MCF 10A (cell line): ENCODE measurements at regions not wholly inside any gene's neighbourhood (a gene's known extent, or its start where the extent isn't known, plus 50 kb on each side); places are given as distances from the start of the nearest gene placed in this dataset.

ENCODE experiments used
- BruUV-seq: library from RNA; stranded (reverse); fragments of 400-500 nt; replicated peaks from 2 replicates; lab custom pipeline; 2021; lab: Mats Ljungman, UMichigan
- CTCF ChIA-PET: fragments of 300-600 bp; sonication (Branson Sonifier 250); formaldehyde crosslinking; extraction: SDS; loops from one replicate; lab custom pipeline; 2021; ENCODE audit warnings: antibody characterized with exemption, inconsistent platforms; lab: Yijun Ruan, JAX
- POLR2A ChIA-PET: fragments of 300-600, 350-650 bp; sonication (Branson Sonifier 250); formaldehyde crosslinking; extraction: SDS; loops from one replicate; lab custom pipeline; 2020; ENCODE audit warnings: antibody characterized with exemption, inconsistent platforms; lab: Yijun Ruan, JAX
- DNase-seq: peaks from one replicate; pipeline ENCODE4 v3.0.0-alpha.2; 2018; ENCODE audit not compliant: unreplicated experiment
- H3K27ac Mint-ChIP-seq: one replicate; pipeline ENCODE4 v1.8.0; 2022; ENCODE audit warnings: mild to moderate bottlenecking, low read depth, mixed read lengths; ENCODE audit not compliant: unreplicated experiment
- H3K27me3 Mint-ChIP-seq: one replicate; pipeline ENCODE4 v1.8.0; 2022; ENCODE audit warnings: mixed read lengths; ENCODE audit not compliant: insufficient read depth, unreplicated experiment
- H3K36me3 Mint-ChIP-seq: one replicate; pipeline ENCODE4 v1.8.0; 2022; ENCODE audit warnings: mild to moderate bottlenecking, moderate library complexity, mixed read lengths; ENCODE audit not compliant: insufficient read depth, unreplicated experiment
- H3K4me1 Mint-ChIP-seq: one replicate; pipeline ENCODE4 v1.8.0; 2022; ENCODE audit warnings: mixed read lengths; ENCODE audit not compliant: insufficient read depth, unreplicated experiment
- H3K4me3 Mint-ChIP-seq: one replicate; pipeline ENCODE4 v1.8.0; 2022; ENCODE audit warnings: mild to moderate bottlenecking, moderate library complexity, mixed read lengths; ENCODE audit not compliant: unreplicated experiment
- H3K9me3 Mint-ChIP-seq: one replicate; pipeline ENCODE4 v1.8.0; 2022; ENCODE audit warnings: mixed read lengths; ENCODE audit not compliant: unreplicated experiment
- intact Hi-C: fragments of 100-400 bp; cut with micrococcal nuclease; formaldehyde crosslinking; loops from 2 replicates; pipeline ENCODE4 v1.14.1; 2022
- TF ChIP-seq, protein P1 (sequence below): fragments of 200-600 bp; IDR thresholded peaks from one replicate; pipeline ENCODE4 v1.8.0; 2022; ENCODE audit warnings: antibody characterized with exemption, mild to moderate bottlenecking; ENCODE audit not compliant: unreplicated experiment

DNA sequence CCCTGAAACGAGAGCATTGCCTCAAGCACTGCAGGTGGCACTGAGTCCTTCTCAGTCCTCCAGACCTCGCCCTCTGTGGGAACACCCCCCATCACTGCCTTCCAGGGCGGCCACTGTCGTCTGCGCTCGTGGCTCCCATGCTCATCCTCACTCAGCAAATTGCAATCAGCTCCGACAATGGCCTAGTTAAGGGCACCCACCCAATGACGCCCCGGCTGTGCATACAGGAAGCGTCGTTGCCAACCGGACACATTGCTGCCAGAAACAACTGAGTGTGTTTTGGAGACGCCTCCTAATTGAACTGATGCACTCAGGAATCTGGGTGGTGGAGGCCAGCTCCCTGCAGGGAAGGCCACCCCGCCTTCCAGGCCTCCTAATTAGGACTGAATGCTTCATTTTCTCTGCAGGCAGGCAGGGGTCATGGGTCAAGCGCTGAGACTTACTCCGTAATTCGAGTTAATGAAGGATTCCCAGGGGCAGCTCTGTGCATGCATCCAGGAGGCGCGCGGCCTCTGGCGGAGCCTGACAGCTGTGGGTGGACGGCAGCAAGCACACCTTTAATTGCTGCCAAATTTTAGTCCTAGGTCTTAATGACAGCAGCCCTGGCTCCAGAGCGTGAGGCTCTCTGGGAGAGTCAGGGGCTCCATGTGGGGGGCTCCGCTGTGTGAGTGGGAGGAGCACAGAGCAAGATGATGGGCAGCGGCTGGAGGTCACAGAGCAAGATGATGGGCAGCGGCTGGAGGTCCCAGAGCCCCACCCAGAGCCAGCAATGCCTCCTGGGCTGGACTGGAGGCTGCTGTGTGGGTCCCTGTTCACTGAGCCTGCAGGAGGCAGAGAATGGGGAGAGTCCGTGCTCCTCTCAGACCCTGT is 199.0 kb downstream of the BRD1 start:
- H3K9me3 Mint-ChIP-seq, result peaks cover 8% of the 10 kb centered on the region
- H3K4me1 Mint-ChIP-seq, result no peaks in the 10 kb centered on the region
- intact Hi-C loops, result no loop called here
- TF ChIP-seq, protein P1, sequence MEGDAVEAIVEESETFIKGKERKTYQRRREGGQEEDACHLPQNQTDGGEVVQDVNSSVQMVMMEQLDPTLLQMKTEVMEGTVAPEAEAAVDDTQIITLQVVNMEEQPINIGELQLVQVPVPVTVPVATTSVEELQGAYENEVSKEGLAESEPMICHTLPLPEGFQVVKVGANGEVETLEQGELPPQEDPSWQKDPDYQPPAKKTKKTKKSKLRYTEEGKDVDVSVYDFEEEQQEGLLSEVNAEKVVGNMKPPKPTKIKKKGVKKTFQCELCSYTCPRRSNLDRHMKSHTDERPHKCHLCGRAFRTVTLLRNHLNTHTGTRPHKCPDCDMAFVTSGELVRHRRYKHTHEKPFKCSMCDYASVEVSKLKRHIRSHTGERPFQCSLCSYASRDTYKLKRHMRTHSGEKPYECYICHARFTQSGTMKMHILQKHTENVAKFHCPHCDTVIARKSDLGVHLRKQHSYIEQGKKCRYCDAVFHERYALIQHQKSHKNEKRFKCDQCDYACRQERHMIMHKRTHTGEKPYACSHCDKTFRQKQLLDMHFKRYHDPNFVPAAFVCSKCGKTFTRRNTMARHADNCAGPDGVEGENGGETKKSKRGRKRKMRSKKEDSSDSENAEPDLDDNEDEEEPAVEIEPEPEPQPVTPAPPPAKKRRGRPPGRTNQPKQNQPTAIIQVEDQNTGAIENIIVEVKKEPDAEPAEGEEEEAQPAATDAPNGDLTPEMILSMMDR, result no peak
- DNase-seq, result no peak
- ChIA-PET CTCF (no interaction called here), POLR2A (no interaction called here)
- H3K4me3 Mint-ChIP-seq, result no peak overlapping the region
- H3K27ac Mint-ChIP-seq, result no peak overlapping the region
- H3K27me3 Mint-ChIP-seq, result no peaks in the 10 kb centered on the region
- peaks cover 6% of the 10 kb centered on the region for H3K36me3 Mint-ChIP-seq
- no TSS peak for BruUV-seq

DNA sequence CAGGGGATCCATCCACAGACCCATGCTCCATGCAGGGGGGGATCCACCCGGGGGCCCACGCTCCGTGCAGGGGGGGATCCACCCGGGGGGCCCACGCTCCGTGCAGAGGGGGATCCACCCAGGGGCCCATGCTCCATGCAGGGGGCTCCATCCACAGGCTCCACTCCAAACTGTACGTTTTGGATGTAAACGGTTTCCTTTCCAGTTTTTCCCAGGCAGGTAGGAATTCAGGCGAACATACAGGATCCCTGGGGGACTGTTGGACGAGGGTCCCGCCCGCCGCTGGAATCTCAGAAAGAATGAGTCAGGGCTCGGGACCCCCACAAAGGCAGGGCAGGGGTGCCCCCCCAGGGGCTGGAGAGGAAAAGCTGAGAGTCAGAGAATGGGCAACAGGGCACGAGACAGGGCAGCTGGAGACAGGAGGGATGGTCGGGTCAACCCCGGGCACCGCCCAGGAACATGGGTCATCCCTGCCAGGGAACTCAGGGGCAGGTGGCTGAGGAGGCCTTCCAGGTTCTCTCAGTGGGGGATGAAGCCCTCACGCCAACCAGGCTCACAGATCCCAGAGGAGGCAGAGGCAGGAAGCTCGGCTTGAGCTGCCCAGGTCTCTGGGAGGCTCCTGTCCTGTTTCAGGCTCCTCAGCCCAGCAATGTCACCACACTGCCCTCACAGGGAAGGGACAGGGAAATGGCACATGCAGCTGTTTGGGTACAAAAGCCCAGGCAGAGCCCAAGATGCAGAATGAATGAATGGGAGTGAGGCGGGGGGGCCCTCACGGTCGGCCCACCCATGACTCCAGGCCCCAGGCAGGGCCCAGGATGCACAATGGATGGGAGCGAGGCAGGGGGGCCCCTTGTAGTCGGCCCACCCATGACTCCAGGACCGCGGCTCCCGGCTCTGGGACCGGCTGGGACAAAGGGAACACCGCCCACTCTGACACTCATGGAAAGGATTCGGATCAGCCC is 200.2 kb downstream of the BRD1 start:
- no peak overlapping the region for H3K27ac Mint-ChIP-seq
- peaks cover 8% of the 10 kb centered on the region for H3K9me3 Mint-ChIP-seq
- no peaks in the 10 kb centered on the region for H3K4me1 Mint-ChIP-seq
- TF ChIP-seq, protein P1, result no peak
- BruUV-seq, result no TSS peak
- intact Hi-C loops, result no loop called here
- H3K36me3 Mint-ChIP-seq, result peaks cover 6% of the 10 kb centered on the region
- no peak overlapping the region for H3K4me3 Mint-ChIP-seq
- ChIA-PET POLR2A (no interaction called here), CTCF (no interaction called here)
- no peaks in the 10 kb centered on the region for H3K27me3 Mint-ChIP-seq
- no peak for DNase-seq

DNA sequence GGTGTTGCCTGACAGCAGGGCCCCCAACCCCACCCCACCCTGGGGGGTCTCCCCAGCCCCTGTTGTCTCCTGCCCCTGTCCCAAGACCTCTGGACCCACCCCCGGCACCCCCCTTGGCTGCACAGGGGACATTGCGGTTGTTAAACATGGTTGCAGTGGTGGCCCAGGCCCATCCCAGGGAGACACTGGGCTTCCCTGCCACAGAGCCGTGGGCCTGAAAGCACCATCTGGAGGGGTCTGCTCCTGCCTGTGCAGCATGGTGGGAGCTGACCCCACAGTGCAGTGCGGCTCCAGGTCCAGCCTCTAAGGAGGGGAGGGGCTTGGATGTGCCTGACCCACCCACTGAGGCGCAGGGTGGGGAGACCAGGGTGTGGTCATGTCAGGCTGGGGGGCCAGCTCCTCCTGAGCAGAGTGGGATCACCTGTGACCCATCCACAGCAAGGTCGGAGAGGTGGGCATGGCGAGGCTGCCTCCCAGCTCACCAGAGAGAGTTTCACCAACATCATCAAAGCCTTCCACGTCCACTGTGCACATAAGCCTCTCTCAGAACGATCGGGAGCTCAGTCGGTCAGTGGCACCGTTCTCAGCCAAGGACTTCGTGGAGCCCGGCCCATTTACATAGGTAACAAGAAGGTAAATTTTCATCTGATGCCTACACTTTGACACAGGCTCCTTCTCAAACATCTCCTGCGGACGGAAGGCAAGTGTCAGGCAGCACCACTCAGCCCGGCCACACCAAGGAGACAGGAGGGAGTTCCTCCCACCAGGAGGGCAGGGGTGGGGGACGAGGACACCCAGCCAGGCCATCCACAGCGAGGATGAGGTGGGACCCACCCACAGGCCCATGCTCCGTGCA is 201.1 kb downstream of the BRD1 start:
- TF ChIP-seq, protein P1, result no peak
- H3K4me1 Mint-ChIP-seq, result no peaks in the 10 kb centered on the region
- no TSS peak for BruUV-seq
- intact Hi-C loops, result no loop called here
- H3K27me3 Mint-ChIP-seq, result no peaks in the 10 kb centered on the region
- peaks cover 8% of the 10 kb centered on the region for H3K9me3 Mint-ChIP-seq
- ChIA-PET CTCF (interaction anchor here (0.6 kb wide), 1 partner anchor 1517 kb away, joined by 3 read pairs; no protein-coding TSS in a partner anchor), POLR2A (no interaction called here)
- H3K36me3 Mint-ChIP-seq, result peaks cover 6% of the 10 kb centered on the region
- no peak overlapping the region for H3K27ac Mint-ChIP-seq
- no peak for DNase-seq
- H3K4me3 Mint-ChIP-seq, result no peak overlapping the region
